HG03060 (cell line): ENCODE measurements at regions not wholly inside any gene's neighbourhood (a gene's known extent, or its start where the extent isn't known, plus 50 kb on each side); places are given as distances from the start of the nearest gene placed in this dataset.

ENCODE experiments used
- ATAC-seq: cut with Tn5 transposase; IDR thresholded peaks from one replicate; pipeline ENCODE4 v1.9.1; 2021; ENCODE audit warnings: low read depth, moderate number of reproducible peaks; ENCODE audit not compliant: unreplicated experiment

GRCh38 chr12:89029961-89030360, 322.3 kb downstream of the DUSP6 start:
- no peak for ATAC-seq

- no peak for ATAC-seq
Observed at GRCh38 chr12:89024580-89024979, 327.7 kb downstream of the DUSP6 start.

GRCh38 chr12:89023936-89024335, 328.4 kb downstream of the DUSP6 start:
- ATAC-seq: no peak

- no peak for ATAC-seq
Observed at GRCh38 chr12:89020689-89021088, 331.6 kb downstream of the DUSP6 start.

- no peak for ATAC-seq
Observed at GRCh38 chr12:89020121-89020480, 332.2 kb downstream of the DUSP6 start.

- ATAC-seq: peak; percentile 92
Observed at GRCh38 chr12:89019439-89020120, 332.7 kb downstream of the DUSP6 start.

- ATAC-seq: no peak
Observed at GRCh38 chr12:89016970-89017778, 335.1 kb downstream of the DUSP6 start.

GRCh38 chr12:89015419-89015818, 336.9 kb downstream of the DUSP6 start:
- no peak for ATAC-seq

GRCh38 chr12:88998421-88998820, 353.9 kb downstream of the DUSP6 start:
- ATAC-seq: no peak

- no peak for ATAC-seq
Observed at GRCh38 chr12:88996200-88996788, 356.0 kb downstream of the DUSP6 start.

GRCh38 chr12:88994971-88995370, 357.3 kb downstream of the DUSP6 start:
- no peak for ATAC-seq

GRCh38 chr12:88994537-88994936, 357.8 kb downstream of the DUSP6 start:
- no peak for ATAC-seq

- ATAC-seq: no peak
Observed at GRCh38 chr12:88993651-88994050, 358.6 kb downstream of the DUSP6 start.

- ATAC-seq: no peak
Observed at GRCh38 chr12:88986056-88986455, 366.2 kb downstream of the DUSP6 start.

- no peak for ATAC-seq
Observed at GRCh38 chr12:88985631-88986030, 366.7 kb downstream of the DUSP6 start.

GRCh38 chr12:88985011-88985410, 367.3 kb downstream of the DUSP6 start:
- ATAC-seq: no peak

- ATAC-seq: no peak
Observed at GRCh38 chr12:88982694-88983093, 369.6 kb downstream of the DUSP6 start.

GRCh38 chr12:88977115-88977514, 375.2 kb downstream of the DUSP6 start:
- ATAC-seq: no peak

- no peak for ATAC-seq
Observed at GRCh38 chr12:88973998-88974397, 378.3 kb downstream of the DUSP6 start.

- ATAC-seq: no peak
Observed at GRCh38 chr12:88970740-88971139, 381.6 kb downstream of the DUSP6 start.

GRCh38 chr12:88969127-88969526, 383.2 kb downstream of the DUSP6 start:
- ATAC-seq: no peak
